OCI-LY7 (cell line): ENCODE measurements at regions not wholly inside any gene's neighbourhood (a gene's known extent, or its start where the extent isn't known, plus 50 kb on each side); places are given as distances from the start of the nearest gene placed in this dataset.
"Not testable (repeated sequence)": the region's sequence is repeated elsewhere in the genome, so short reads cannot be mapped to it uniquely, and the experiment has no call there.

Source experiments
- BruUV-seq: library from RNA; stranded (reverse); fragments of 400-500 nt; replicated peaks from 2 replicates; lab custom pipeline; 2021; lab: Mats Ljungman, UMichigan
- CTCF ChIA-PET: fragments of 300-600 bp; sonication (Branson Sonifier 250); formaldehyde crosslinking; loops from one replicate; lab custom pipeline; 2022; ENCODE audit warnings: antibody characterized with exemption; ENCODE audit not compliant: unreplicated experiment; lab: Charles Lee
- POLR2A ChIA-PET: fragments of 300-600 bp; sonication (Branson Sonifier 250); formaldehyde crosslinking; loops from one replicate; lab custom pipeline; 2022; ENCODE audit warnings: antibody characterized with exemption; lab: Charles Lee
- DNase-seq: peaks from one replicate; pipeline ENCODE4 v3.0.0-alpha.2; 2015; ENCODE audit warnings: low spot score
- H2AFZ ChIP-seq: fragments of 200-600 bp; sonication (generic), shearing (Covaris generic); 2 replicates; pipeline ENCODE4 v1.6.1; 2014; ENCODE audit warnings: mild to moderate bottlenecking, antibody characterized with exemption, low read length, moderate library complexity
- H3K27ac ChIP-seq: fragments of 200-600 bp; sonication (generic); 2 replicates; pipeline ENCODE4 v1.5.1; 2014; ENCODE audit warnings: mixed run types, low read depth, mild to moderate bottlenecking, moderate library complexity, low read length, inconsistent platforms; ENCODE audit not compliant: poor library complexity, severe bottlenecking
- H3K36me3 ChIP-seq: fragments of 200-600 bp; sonication (generic); 2 replicates; pipeline ENCODE4 v1.6.1; 2014; ENCODE audit warnings: mild to moderate bottlenecking, antibody characterized with exemption, low read length, moderate library complexity, mixed read lengths; ENCODE audit not compliant: insufficient read depth
- H3K4me1 ChIP-seq: fragments of 200-600 bp; sonication (generic); 2 replicates; pipeline ENCODE4 v1.5.1; 2014; ENCODE audit warnings: mild to moderate bottlenecking, low read length; ENCODE audit not compliant: insufficient read depth, poor library complexity, severe bottlenecking
- H3K4me2 ChIP-seq: fragments of 200-600 bp; sonication (generic); 2 replicates; pipeline ENCODE4 v1.6.1; 2014; ENCODE audit warnings: mild to moderate bottlenecking, low read length
- H3K4me3 ChIP-seq: fragments of 200-600 bp; sonication (generic); 2 replicates; pipeline ENCODE4 v1.5.1; 2014; ENCODE audit warnings: mild to moderate bottlenecking, low read depth, low read length; ENCODE audit not compliant: poor library complexity, severe bottlenecking
- H3K79me2 ChIP-seq: fragments of 200-600 bp; sonication (generic); 2 replicates; pipeline ENCODE4 v1.6.1; 2016; ENCODE audit warnings: low read depth, mild to moderate bottlenecking, low read length, moderate library complexity, mixed read lengths; ENCODE audit not compliant: insufficient read depth
- H3K9me2 ChIP-seq: fragments of 200-600 bp; sonication (generic); 2 replicates; pipeline ENCODE4 v1.6.1; 2016; ENCODE audit warnings: mild to moderate bottlenecking, low read length, mixed read lengths; ENCODE audit not compliant: insufficient read depth
- H3K9me3 ChIP-seq: fragments of 200-600 bp; sonication (generic); 2 replicates; pipeline ENCODE4 v1.6.1; 2014; ENCODE audit warnings: mild to moderate bottlenecking, mixed run types, low read length, mixed read lengths
- H4K20me1 ChIP-seq: fragments of 200-600 bp; sonication (generic); 2 replicates; pipeline ENCODE4 v1.6.1; 2014; ENCODE audit warnings: mild to moderate bottlenecking, antibody characterized with exemption, low read length, moderate library complexity, mixed read lengths; ENCODE audit not compliant: insufficient read depth
- CTCF ChIP-seq: fragments of 200-600 bp; sonication (generic); conservative IDR thresholded peaks from 2 replicates; pipeline ENCODE4 v1.5.1; 2014; ENCODE audit warnings: mild to moderate bottlenecking, antibody characterized with exemption, low read length, moderate library complexity, mixed read lengths
- EZH2phosphoT487 ChIP-seq: fragments of 200-600 bp; sonication (generic); IDR thresholded peaks from 2 replicates; pipeline ENCODE4 v1.6.1; 2018; ENCODE audit warnings: low read depth, borderline replicate concordance, mild to moderate bottlenecking, mixed run types, antibody characterized with exemption, low read length, moderate library complexity, mixed read lengths
- intact Hi-C: fragments of 100-400 bp; cut with micrococcal nuclease; formaldehyde crosslinking; loops from one replicate; pipeline ENCODE4 v1.10.0; 2022; ENCODE audit not compliant: unreplicated experiment

DNA sequence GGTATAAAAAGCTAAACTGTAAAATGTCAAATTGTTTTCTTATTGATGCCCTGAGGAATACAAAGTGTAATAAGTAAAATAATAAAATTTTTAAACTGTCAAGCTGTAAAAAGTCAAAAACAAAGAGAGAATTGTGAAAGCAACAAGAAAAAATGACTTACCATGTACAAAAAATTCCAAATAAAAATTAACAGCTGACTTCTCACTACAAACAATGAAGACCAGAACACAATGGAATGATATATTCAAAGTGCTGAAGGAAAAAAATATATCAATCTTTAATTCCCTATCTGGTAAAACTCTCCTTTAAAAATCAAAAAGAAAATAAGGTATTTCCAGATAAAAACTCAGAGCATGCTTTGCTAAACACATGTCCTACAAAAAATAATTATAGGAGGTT is 883.5 kb downstream of the IGSF11 start:
- no peak overlapping the region for H3K4me3 ChIP-seq
- no peak for DNase-seq
- no peak overlapping the region for H3K27ac ChIP-seq
- no peaks in the 10 kb centered on the region for H3K79me2 ChIP-seq
- TF ChIP-seq CTCF (no peak), EZH2phosphoT487 (no peak)
- H4K20me1 ChIP-seq, result no peaks in the 10 kb centered on the region
- H2AFZ ChIP-seq, result no peak overlapping the region
- no TSS peak for BruUV-seq
- no peaks in the 10 kb centered on the region for H3K4me1 ChIP-seq
- POLR2A ChIA-PET, result interaction anchor here (0.6 to 1.0 kb wide), 2 partner anchors 13 to 71 kb away, joined by 3 read pairs; no protein-coding TSS in a partner anchor
- CTCF ChIA-PET, result no interaction called here
- H3K9me2 ChIP-seq, result no peaks in the 10 kb centered on the region
- no peaks in the 10 kb centered on the region for H3K36me3 ChIP-seq
- 0 out of 2 replicates have a peak, but pooled peaks cover 9% of the 10 kb centered on the region for H3K9me3 ChIP-seq
- H3K4me2 ChIP-seq, result no peak overlapping the region
- intact Hi-C loops, result no loop called here

- DNase-seq, H3K27ac ChIP-seq, H2AFZ ChIP-seq, H3K9me3 ChIP-seq, H3K4me2 ChIP-seq, H3K36me3 ChIP-seq, H3K4me3 ChIP-seq, H3K9me2 ChIP-seq, H4K20me1 ChIP-seq, BruUV-seq, intact Hi-C loops, CTCF ChIA-PET, H3K4me1 ChIP-seq, H3K79me2 ChIP-seq: not testable (repeated sequence)
- POLR2A ChIA-PET, result interaction anchor here (1.5 kb wide), 1 partner anchor 10 kb away, joined by 3 read pairs; no protein-coding TSS in a partner anchor
These were observed 871.7 kb downstream of the IGSF11 start for GRCh38 chr3:118162627-118163588.

- Histone ChIP-seq H3K4me3 (no peak overlapping the region), H3K79me2 (no peaks in the 10 kb centered on the region), H3K27ac (no peak overlapping the region), H3K9me3 (no peaks in the 10 kb centered on the region), H3K4me1 (no peaks in the 10 kb centered on the region), H2AFZ (no peak overlapping the region), H3K4me2 (no peak overlapping the region), H3K36me3 (no peaks in the 10 kb centered on the region), H4K20me1 (no peaks in the 10 kb centered on the region), H3K9me2 (no peaks in the 10 kb centered on the region)
- ChIA-PET POLR2A (no interaction called here), CTCF (no interaction called here)
- BruUV-seq, result no TSS peak
- DNase-seq, result no peak
- intact Hi-C loops, result no loop called here
- TF ChIP-seq EZH2phosphoT487 (no peak), CTCF (no peak)
These were observed 869.2 kb downstream of the IGSF11 start for GRCh38 chr3:118165413-118165812.
